A549 (cell line): ENCODE measurements at regions not wholly inside any gene's neighbourhood (a gene's known extent, or its start where the extent isn't known, plus 50 kb on each side); places are given as distances from the start of the nearest gene placed in this dataset.

Experiments
- CEBPB ChIP-seq, 2 experiments: fragments of >200 bp in 1 of 2; sonication (Bioruptor Twin) in 1 of 2; formaldehyde crosslinking in 1 of 2; IDR thresholded peaks; 2 replicates each; pipeline ENCODE4 v1.6.1; 2012 to 2016
- CTCF ChIP-seq: fragments of >200 bp; sonication (Bioruptor Twin); formaldehyde crosslinking; IDR thresholded peaks from 3 replicates; pipeline ENCODE4 v1.5.1; 2016
- EP300 ChIP-seq, 2 experiments: fragments of >200 bp; sonication (Bioruptor Twin); formaldehyde crosslinking; IDR thresholded peaks; 2 replicates in 1 of 2; 3 replicates in 1 of 2; pipeline ENCODE4 v1.6.1; 2016 to 2017

DNA sequence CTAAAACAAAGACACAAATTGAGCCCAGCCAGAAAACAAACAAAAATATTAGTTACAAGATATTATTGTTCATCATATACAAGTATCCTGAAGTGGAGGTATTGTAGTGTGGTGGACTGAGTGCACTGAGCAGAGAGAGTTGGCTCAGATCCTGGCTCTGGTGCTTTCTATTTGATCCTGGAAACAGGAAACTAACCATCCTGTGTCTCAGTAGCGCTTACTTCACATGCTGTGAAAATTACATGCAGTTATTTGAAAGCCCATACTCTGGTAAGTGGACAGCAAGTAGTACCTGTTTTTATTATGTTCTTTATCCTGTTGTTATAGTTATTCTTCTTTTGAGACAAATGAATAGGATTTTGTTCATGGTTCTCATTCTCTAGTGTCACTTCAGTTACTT is 84.3 kb upstream of the CRIM1 start:
- TF ChIP-seq CTCF = no peak
- no peak for TF ChIP-seq EP300 (IDR thresholded peaks at IDR 0.05)
- TF ChIP-seq CEBPB (IDR thresholded peaks at IDR 0.05) = no peak
